ENCODE measurements at regions not wholly inside any gene's neighbourhood (a gene's known extent, or its start where the extent isn't known, plus 50 kb on each side); places are given as distances from the start of the nearest gene placed in this dataset.

DNA sequence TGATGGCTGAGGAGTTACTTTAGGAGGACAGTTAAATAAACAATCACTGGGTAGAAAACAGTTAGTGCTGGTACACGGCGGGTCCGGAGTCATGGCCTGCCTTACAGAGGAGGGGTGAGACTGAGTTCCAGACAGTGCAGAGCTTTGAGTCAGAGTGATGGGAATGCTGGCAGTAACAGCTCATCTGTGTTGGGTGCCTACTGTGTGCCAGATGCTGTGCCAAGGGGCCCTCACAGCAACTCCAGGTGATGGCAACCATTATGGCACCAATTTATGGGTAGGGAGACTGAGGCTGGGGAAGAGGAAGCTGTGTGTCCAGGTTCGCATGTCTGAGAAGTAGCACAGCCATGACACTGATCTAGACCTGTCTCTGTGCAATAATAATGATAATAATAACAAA lies 132.6 kb downstream of the CEBPB start:
- no peak for TF ChIP-seq POLR2A (IDR thresholded peaks at IDR 0.05; ENCODE audit: extremely low read depth, insufficient read length)
- TF ChIP-seq, protein P1, sequence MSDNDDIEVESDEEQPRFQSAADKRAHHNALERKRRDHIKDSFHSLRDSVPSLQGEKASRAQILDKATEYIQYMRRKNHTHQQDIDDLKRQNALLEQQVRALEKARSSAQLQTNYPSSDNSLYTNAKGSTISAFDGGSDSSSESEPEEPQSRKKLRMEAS (IDR thresholded peaks at IDR 0.05; ENCODE audit: low read depth, low read length) = no peak
- TF ChIP-seq, protein P2, sequence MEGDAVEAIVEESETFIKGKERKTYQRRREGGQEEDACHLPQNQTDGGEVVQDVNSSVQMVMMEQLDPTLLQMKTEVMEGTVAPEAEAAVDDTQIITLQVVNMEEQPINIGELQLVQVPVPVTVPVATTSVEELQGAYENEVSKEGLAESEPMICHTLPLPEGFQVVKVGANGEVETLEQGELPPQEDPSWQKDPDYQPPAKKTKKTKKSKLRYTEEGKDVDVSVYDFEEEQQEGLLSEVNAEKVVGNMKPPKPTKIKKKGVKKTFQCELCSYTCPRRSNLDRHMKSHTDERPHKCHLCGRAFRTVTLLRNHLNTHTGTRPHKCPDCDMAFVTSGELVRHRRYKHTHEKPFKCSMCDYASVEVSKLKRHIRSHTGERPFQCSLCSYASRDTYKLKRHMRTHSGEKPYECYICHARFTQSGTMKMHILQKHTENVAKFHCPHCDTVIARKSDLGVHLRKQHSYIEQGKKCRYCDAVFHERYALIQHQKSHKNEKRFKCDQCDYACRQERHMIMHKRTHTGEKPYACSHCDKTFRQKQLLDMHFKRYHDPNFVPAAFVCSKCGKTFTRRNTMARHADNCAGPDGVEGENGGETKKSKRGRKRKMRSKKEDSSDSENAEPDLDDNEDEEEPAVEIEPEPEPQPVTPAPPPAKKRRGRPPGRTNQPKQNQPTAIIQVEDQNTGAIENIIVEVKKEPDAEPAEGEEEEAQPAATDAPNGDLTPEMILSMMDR (IDR thresholded peaks at IDR 0.05; ENCODE audit: low read depth, low read length) = no peak
- no peak for TF ChIP-seq MYC (IDR thresholded peaks at IDR 0.05; ENCODE audit: low read depth, low read length)
- DNase-seq (ENCODE audit: low read depth) = no peak
- no peak overlapping the region for H3K4me3 ChIP-seq (ENCODE audit: low read depth, low read length)

DNA sequence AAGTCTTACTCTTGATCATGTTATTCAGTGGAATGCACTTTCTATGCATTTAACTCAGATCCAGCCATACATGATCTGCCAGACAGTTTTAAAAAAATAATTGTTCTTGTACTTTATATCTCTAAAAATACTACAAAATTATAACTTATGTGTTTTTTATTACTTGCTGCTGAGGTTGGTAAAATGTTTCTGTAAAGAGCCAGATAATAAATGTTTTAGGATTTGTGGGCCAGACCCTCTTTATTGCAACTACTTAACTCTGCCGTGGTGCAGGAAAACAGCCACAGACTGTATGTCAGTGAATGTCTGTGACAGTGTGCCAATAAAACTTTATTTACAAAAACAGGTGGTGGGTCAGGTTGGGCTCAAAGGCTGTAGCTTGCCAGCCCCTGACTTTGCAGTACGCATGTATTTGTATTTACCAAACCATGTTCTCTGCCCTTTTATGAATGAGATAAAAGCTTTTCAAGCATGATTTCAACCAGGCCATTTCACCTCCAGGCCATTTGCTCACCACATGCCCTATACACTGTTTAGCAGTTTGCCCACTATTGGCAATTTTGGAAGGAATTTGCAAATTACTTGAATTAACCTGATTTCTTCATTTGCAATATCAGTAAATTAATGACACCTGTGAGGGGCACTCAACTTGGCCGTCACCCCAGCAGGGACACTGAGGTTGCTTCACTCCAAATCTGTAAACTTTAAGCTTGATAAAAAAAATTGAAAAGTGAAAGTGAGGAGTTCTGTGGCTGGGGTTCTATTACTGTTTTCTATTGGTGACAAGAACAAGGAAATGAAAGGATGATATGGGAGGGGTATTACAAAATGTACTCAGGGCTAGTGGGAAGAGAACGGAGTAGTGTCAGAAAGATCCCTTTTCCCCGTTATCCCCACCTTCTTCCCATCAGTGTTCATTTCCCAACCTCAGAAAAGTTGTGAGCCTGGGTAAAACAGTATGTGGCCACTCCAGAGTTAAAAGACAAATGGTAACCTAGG lies 133.4 kb downstream of the CEBPB start:
- no peak overlapping the region for H3K4me3 ChIP-seq (ENCODE audit: low read depth, low read length)
- TF ChIP-seq, protein P2 (IDR thresholded peaks at IDR 0.05; ENCODE audit: low read depth, low read length) = no peak
- TF ChIP-seq POLR2A (IDR thresholded peaks at IDR 0.05; ENCODE audit: extremely low read depth, insufficient read length) (no peak), MYC (IDR thresholded peaks at IDR 0.05; ENCODE audit: low read depth, low read length) (no peak)
- TF ChIP-seq, protein P1 (IDR thresholded peaks at IDR 0.05; ENCODE audit: low read depth, low read length) = no peak
- DNase-seq (ENCODE audit: low read depth) = no peak

DNA sequence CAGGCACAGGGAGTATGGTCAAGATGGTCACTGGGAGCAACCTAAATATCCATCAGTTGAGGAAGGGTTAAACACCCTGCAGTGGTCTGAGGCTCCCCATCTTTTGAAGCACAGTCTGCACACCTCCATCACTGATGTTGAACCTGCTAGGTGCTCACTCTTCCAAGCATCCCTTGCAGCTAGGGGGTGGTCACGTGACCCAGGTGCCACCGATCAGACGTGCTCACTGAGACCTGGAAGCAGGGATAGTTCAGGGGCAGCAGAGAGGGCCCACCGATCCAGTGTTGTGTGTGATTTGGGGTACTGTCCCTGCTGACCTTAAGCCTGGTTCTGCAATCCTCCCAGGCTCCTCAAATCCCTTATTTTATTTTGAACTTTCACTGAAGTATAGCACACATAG lies 134.6 kb downstream of the CEBPB start:
- no peak for DNase-seq (ENCODE audit: low read depth)
- H3K4me3 ChIP-seq (ENCODE audit: low read depth, low read length) = no peak overlapping the region
- TF ChIP-seq POLR2A (IDR thresholded peaks at IDR 0.05; ENCODE audit: extremely low read depth, insufficient read length) (no peak), MYC (IDR thresholded peaks at IDR 0.05; ENCODE audit: low read depth, low read length) (no peak)
- TF ChIP-seq, protein P2 (IDR thresholded peaks at IDR 0.05; ENCODE audit: low read depth, low read length) = no peak
- TF ChIP-seq, protein P1 (IDR thresholded peaks at IDR 0.05; ENCODE audit: low read depth, low read length) = no peak

DNA sequence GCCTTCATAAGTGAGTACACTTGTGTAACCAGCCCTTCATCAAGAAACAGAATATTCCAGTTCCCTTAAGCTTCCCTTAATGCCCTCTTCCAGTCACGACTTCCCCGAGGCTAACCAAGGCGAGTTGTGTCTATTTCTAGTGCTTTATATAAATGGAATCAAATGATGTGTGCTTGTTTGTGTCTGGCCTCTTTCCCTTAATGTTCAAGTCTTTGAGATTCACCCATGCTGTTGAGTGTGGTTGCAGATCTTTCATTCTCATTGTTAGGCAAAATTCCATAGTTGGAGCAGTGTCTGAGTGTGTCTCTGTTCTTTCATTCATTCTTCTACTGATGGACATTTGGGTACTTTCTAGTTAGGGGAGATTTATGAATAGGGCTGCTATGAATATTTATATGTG lies 135.0 kb downstream of the CEBPB start:
- TF ChIP-seq MYC (IDR thresholded peaks at IDR 0.05; ENCODE audit: low read depth, low read length) = no peak
- H3K4me3 ChIP-seq (ENCODE audit: low read depth, low read length) = no peak overlapping the region
- no peak for DNase-seq (ENCODE audit: low read depth)

DNA sequence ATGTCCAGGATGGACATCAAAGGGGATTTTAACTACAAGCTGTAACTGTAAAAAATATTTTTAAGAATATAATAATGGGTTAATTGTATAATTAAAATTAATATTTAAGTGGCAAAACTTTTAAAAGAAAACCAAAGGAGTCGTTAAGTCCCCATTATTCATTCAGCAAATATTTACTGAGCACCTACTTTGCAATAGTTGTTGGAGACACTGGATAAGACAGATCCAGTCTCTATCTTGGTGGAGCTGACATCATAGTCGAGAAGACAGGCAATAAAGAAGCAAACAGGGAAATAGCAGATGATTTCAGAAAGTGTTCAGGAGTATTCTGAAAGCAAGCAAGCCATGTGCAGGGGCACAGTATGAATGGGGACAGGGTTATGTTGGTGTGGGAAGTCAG lies 137.0 kb downstream of the CEBPB start:
- TF ChIP-seq, protein P1 (IDR thresholded peaks at IDR 0.05; ENCODE audit: low read depth, low read length) = no peak
- TF ChIP-seq, protein P2 (IDR thresholded peaks at IDR 0.05; ENCODE audit: low read depth, low read length) = no peak
- TF ChIP-seq MYC (IDR thresholded peaks at IDR 0.05; ENCODE audit: low read depth, low read length) = no peak
- TF ChIP-seq POLR2A (IDR thresholded peaks at IDR 0.05; ENCODE audit: extremely low read depth, insufficient read length) = no peak
- DNase-seq (ENCODE audit: low read depth) = no peak
- no peak overlapping the region for H3K4me3 ChIP-seq (ENCODE audit: low read depth, low read length)

DNA sequence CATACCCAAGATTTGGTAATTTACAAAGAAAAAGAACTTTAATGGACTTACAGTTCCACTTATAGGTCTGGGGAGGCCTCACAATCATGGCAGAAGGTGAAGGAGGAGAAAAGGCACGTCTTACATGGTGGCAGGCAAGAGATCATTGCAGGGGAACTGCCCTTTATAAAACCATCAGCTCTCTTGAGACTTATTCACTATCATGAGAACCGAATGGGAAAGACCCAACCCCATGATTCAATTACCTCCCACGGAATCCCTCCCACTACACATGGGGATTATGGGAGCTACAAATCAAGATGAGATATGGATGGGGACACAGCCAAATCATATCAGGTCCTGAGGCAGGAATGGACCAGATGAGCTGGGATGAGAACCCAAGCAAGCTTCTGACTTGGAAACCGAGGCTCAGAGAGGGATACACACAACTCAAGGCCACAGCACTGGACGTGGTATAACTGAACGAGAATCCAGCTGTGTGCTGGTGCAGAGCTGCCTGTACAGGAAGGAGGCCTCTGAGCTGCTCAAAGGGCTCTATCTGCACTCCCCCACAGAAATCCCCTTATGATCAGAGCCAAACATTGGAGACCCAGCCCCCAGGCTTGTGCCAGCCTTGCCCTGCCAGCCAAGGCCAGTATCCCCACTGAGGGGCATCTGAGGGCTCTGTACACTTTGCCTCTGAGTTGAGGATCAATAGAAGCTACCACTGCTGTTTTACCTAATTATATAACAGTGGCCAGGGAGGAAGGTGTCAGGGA lies 137.8 kb downstream of the CEBPB start:
- TF ChIP-seq, protein P1 (IDR thresholded peaks at IDR 0.05; ENCODE audit: low read depth, low read length) = no peak
- no peak for TF ChIP-seq POLR2A (IDR thresholded peaks at IDR 0.05; ENCODE audit: extremely low read depth, insufficient read length)
- TF ChIP-seq MYC (IDR thresholded peaks at IDR 0.05; ENCODE audit: low read depth, low read length) = no peak
- TF ChIP-seq, protein P2 (IDR thresholded peaks at IDR 0.05; ENCODE audit: low read depth, low read length) = no peak
- no peak for DNase-seq (ENCODE audit: low read depth)
- no peak overlapping the region for H3K4me3 ChIP-seq (ENCODE audit: low read depth, low read length)

Measured in NB4 (cell line).